HCT116 (cell line): ENCODE measurements at regions not wholly inside any gene's neighbourhood (a gene's known extent, or its start where the extent isn't known, plus 50 kb on each side); places are given as distances from the start of the nearest gene placed in this dataset.

Source experiments
- ATAC-seq: fragments of 200-7000 bp; cut with Tn5 transposase; 2 replicates; pipeline ENCODE4 v1.9.1; 2020; ENCODE audit warnings: mild to moderate bottlenecking, moderate library complexity
- BruUV-seq: library from RNA; stranded (reverse); fragments of 400-500 nt; replicated peaks from 2 replicates; lab custom pipeline; 2021; lab: Mats Ljungman, UMichigan
- CTCF ChIA-PET: fragments of 300-600 bp; sonication (Branson Sonifier 250); formaldehyde crosslinking; loops from one replicate; lab custom pipeline; 2021; ENCODE audit warnings: antibody characterized with exemption; lab: Charles Lee
- POLR2A ChIA-PET: fragments of 300-600, 350-600 bp; sonication (Branson Sonifier 250); formaldehyde crosslinking; loops from one replicate; lab custom pipeline; 2021; ENCODE audit warnings: antibody characterized with exemption; lab: Charles Lee
- RAD21 ChIA-PET, 2 experiments: fragments of 300-600 bp; sonication (Branson Sonifier 250); formaldehyde crosslinking; loops; one replicate each; lab custom pipeline; 2023; ENCODE audit warnings: low total read pairs in 2 of 2; ENCODE audit not compliant: uncharacterized antibody in 2 of 2, unreplicated experiment in 2 of 2, low non-redundant PET in 1 of 2; lab: Charles Lee
- DNase-seq: peaks from one replicate; pipeline ENCODE4 v3.0.0-alpha.2; 2010; ENCODE audit warnings: low read depth, low spot score
- H2AFZ ChIP-seq: fragments of 200-600 bp; shearing (Covaris generic), sonication (generic); 2 replicates; pipeline ENCODE4 v1.6.1; 2017; ENCODE audit warnings: low read depth, mixed run types, mixed read lengths, antibody characterized with exemption, low read length; ENCODE audit not compliant: poor library complexity, severe bottlenecking
- H3K27ac ChIP-seq: 2 replicates; pipeline ENCODE4 v1.5.1; 2012; ENCODE audit warnings: low read depth, low read length
- H3K27me3 ChIP-seq: fragments of 200-600 bp; sonication (generic); 2 replicates; pipeline ENCODE4 v1.6.1; 2016; ENCODE audit warnings: mixed run types, low read length, mixed read lengths; ENCODE audit not compliant: insufficient read depth
- H3K36me3 ChIP-seq, 2 experiments: fragments of 200-500 bp in 1 of 2; fragments of 200-600 bp in 1 of 2; sonication (Bioruptor generic) in 1 of 2; sonication (generic) in 1 of 2; 2 replicates each; pipeline versions ENCODE4 v1.5.1 to v1.6.1; 2014 to 2016; ENCODE audit warnings: low read length in 2 of 2, inconsistent platforms in 1 of 2, mixed read lengths in 1 of 2, mixed run types in 1 of 2; ENCODE audit not compliant: insufficient read depth in 2 of 2, control insufficient read depth in 1 of 2
- H3K4me1 ChIP-seq, 2 experiments: fragments of 200-600 bp in 1 of 2; sonication (generic) in 1 of 2; 2 replicates each; pipeline versions ENCODE4 v1.5.1 to v1.6.1; 2012 to 2017; ENCODE audit warnings: low read length in 2 of 2, inconsistent platforms in 1 of 2, mild to moderate bottlenecking in 1 of 2, mixed read lengths in 1 of 2, mixed run types in 1 of 2, moderate library complexity in 1 of 2; ENCODE audit not compliant: insufficient read depth in 2 of 2, control insufficient read depth in 1 of 2
- H3K4me2 ChIP-seq: fragments of 200-600 bp; sonication (generic); 2 replicates; pipeline ENCODE4 v1.6.1; 2017; ENCODE audit warnings: mixed run types, low read length, mixed read lengths
- H3K4me3 ChIP-seq, 2 experiments: fragments of 200-600 bp in 1 of 2; sonication (generic) in 1 of 2; replicated peaks in 1 of 2; 2 replicates each; pipeline ENCODE4 v1.5.1; 2011 to 2016; ENCODE audit warnings: low read length in 2 of 2, control low read depth in 1 of 2, low read depth in 1 of 2, mild to moderate bottlenecking in 1 of 2, mixed read lengths in 1 of 2, mixed run types in 1 of 2
- H3K79me2 ChIP-seq: fragments of 200-600 bp; sonication (generic); 2 replicates; pipeline ENCODE4 v1.6.1; 2017; ENCODE audit warnings: mild to moderate bottlenecking, mixed run types, low read length, moderate library complexity, mixed read lengths; ENCODE audit not compliant: insufficient read depth
- H3K9ac ChIP-seq: fragments of 200-600 bp; sonication (generic); 2 replicates; pipeline ENCODE4 v1.6.1; 2016; ENCODE audit warnings: low read length, mixed read lengths
- H3K9me2 ChIP-seq: fragments of 200-600 bp; sonication (generic), shearing (Covaris generic); 2 replicates; pipeline ENCODE4 v1.6.1; 2017; ENCODE audit warnings: mixed run types, mild to moderate bottlenecking, moderate library complexity; ENCODE audit not compliant: insufficient read depth
- H3K9me3 ChIP-seq, 2 experiments: fragments of 200-500 bp in 1 of 2; fragments of 200-600 bp in 1 of 2; sonication (Bioruptor generic) in 1 of 2; sonication (generic) in 1 of 2; 2 replicates each; pipeline ENCODE4 v1.6.1; 2014 to 2017; ENCODE audit warnings: low read length in 2 of 2, mixed read lengths in 2 of 2, inconsistent platforms in 1 of 2, low read depth in 1 of 2, mild to moderate bottlenecking in 1 of 2, mixed run types in 1 of 2, moderate library complexity in 1 of 2; ENCODE audit not compliant: control insufficient read depth in 1 of 2, insufficient read depth in 1 of 2
- H4K20me1 ChIP-seq: fragments of 200-600 bp; sonication (generic), shearing (Covaris generic); 2 replicates; pipeline ENCODE4 v1.6.1; 2017; ENCODE audit warnings: mixed run types, mild to moderate bottlenecking, moderate library complexity; ENCODE audit not compliant: insufficient read depth
- CBX3 ChIP-seq: IDR thresholded peaks from 2 replicates; pipeline ENCODE4 v1.6.1; 2012; ENCODE audit warnings: low read depth
- CEBPB ChIP-seq: IDR thresholded peaks from 2 replicates; pipeline ENCODE4 v1.6.1; 2012; ENCODE audit warnings: low read depth
- CTCF ChIP-seq, 3 experiments: fragments of 200-600 bp in 1 of 3; sonication (generic) in 1 of 3; IDR thresholded peaks in 2 of 3; conservative IDR thresholded peaks in 1 of 3; 2 replicates each; pipeline ENCODE4 v1.5.1; 2012 to 2017; ENCODE audit warnings: low read depth in 2 of 3, low read length in 2 of 3, antibody characterized with exemption in 1 of 3, borderline replicate concordance in 1 of 3, control low read depth in 1 of 3, mild to moderate bottlenecking in 1 of 3, mixed read lengths in 1 of 3, mixed run types in 1 of 3, moderate library complexity in 1 of 3; ENCODE audit not compliant: insufficient read depth in 1 of 3
- ELF1 ChIP-seq: IDR thresholded peaks from 2 replicates; pipeline ENCODE4 v1.6.1; 2012; ENCODE audit warnings: low read depth, borderline replicate concordance
- EZH2phosphoT487 ChIP-seq: fragments of 200-600 bp; IDR thresholded peaks from 2 replicates; pipeline ENCODE4 v1.6.1; 2018; ENCODE audit warnings: antibody characterized with exemption, borderline replicate concordance
- JUND ChIP-seq: IDR thresholded peaks from 2 replicates; pipeline ENCODE4 v1.6.1; 2012
- POLR2A ChIP-seq: IDR thresholded peaks from 2 replicates; pipeline ENCODE4 v1.7.0; 2011; ENCODE audit warnings: borderline replicate concordance; ENCODE audit not compliant: insufficient read depth, insufficient read length; ENCODE audit errors: extremely low read depth
- RAD21 ChIP-seq: IDR thresholded peaks from 2 replicates; pipeline ENCODE4 v1.6.1; 2012; ENCODE audit warnings: low read depth, mild to moderate bottlenecking
- SIN3A ChIP-seq: IDR thresholded peaks from 2 replicates; pipeline ENCODE4 v1.6.1; 2012; ENCODE audit warnings: low read depth
- SP1 ChIP-seq: IDR thresholded peaks from 2 replicates; pipeline ENCODE4 v1.6.1; 2012; ENCODE audit warnings: low read depth
- SRF ChIP-seq: IDR thresholded peaks from 2 replicates; pipeline ENCODE4 v1.6.1; 2012; ENCODE audit warnings: low read depth
- TCF7L2 ChIP-seq: IDR thresholded peaks from 2 replicates; pipeline ENCODE4 v1.7.0; 2011; ENCODE audit warnings: borderline replicate concordance, inconsistent platforms; ENCODE audit not compliant: insufficient read depth, insufficient read length; ENCODE audit errors: extremely low read depth
- YY1 ChIP-seq: IDR thresholded peaks from 2 replicates; pipeline ENCODE4 v1.6.1; 2011; ENCODE audit warnings: low read length, low read depth, moderate library complexity, mild to moderate bottlenecking; ENCODE audit not compliant: insufficient replicate concordance; ENCODE audit errors: extremely low read depth
- ZFX ChIP-seq: fragments of 450-650 bp; IDR thresholded peaks from 2 replicates; pipeline ENCODE4 v1.6.1; 2017
- ZNF274 ChIP-seq: fragments of 200-500 bp; sonication (Bioruptor generic); IDR thresholded peaks from 2 replicates; pipeline ENCODE4 v1.6.1; 2014; ENCODE audit warnings: mild to moderate bottlenecking, low read depth, low read length, inconsistent platforms
- intact Hi-C: fragments of 100-400 bp; cut with micrococcal nuclease; formaldehyde crosslinking; loops from 2 replicates; pipeline ENCODE4 v1.10.0; 2022
- TF ChIP-seq, protein P1 (sequence below): IDR thresholded peaks from 2 replicates; pipeline ENCODE4 v1.6.1; 2012
- TF ChIP-seq, protein P2 (sequence below): IDR thresholded peaks from 2 replicates; pipeline ENCODE4 v1.6.1; 2012; ENCODE audit warnings: low read depth

DNA sequence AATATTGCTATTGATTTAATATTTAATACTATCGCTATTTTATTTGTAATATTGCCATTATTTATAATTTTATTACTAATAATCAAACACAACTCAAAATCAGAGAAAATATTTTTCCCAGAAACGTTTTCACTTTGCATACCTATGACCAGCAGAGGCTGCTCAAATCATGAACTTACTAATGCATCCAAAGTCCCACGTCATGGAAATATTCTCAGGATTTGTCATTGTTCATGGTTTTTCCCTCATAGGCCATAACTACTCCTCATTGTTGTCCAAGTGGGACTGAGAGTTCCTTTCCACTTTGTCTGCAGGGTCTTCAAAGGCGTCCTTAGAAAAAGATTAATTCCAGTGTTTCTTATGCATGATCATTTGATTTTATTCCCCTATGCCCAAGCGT is 344.8 kb downstream of the THBS2 start:
- no peaks in the 10 kb centered on the region for H3K9me3 ChIP-seq
- ChIA-PET CTCF (no interaction called here), POLR2A (no interaction called here), RAD21 (no interaction called here)
- no peak for TF ChIP-seq SP1
- TF ChIP-seq RAD21: peak; percentile 35
- no peaks in the 10 kb centered on the region for H3K27me3 ChIP-seq
- H3K4me1 ChIP-seq: no peaks in the 10 kb centered on the region
- BruUV-seq: no TSS peak
- intact Hi-C loops: no loop called here
- no peak overlapping the region for H3K4me3 ChIP-seq
- ATAC-seq (no peak), DNase-seq (no peak)
- no peak overlapping the region for H3K27ac ChIP-seq
- H4K20me1 ChIP-seq: no peaks in the 10 kb centered on the region
- H3K36me3 ChIP-seq: no peaks in the 10 kb centered on the region
- H3K9ac ChIP-seq: no peak overlapping the region
- H3K79me2 ChIP-seq: no peaks in the 10 kb centered on the region
- no peak overlapping the region for H2AFZ ChIP-seq
- H3K4me2 ChIP-seq: no peak overlapping the region
- H3K9me2 ChIP-seq: no peaks in the 10 kb centered on the region

GRCh38 chr6:168908166-168908565 is 345.5 kb downstream of the THBS2 start:
- TF ChIP-seq CEBPB (no peak), ZFX (no peak), ELF1 (no peak), EZH2phosphoT487 (no peak), CBX3 (no peak), CTCF (IDR thresholded peaks at IDR 0.05 in 2 of 3, conservative IDR thresholded peaks at IDR 0.05 in 1 of 3; ENCODE audit: borderline replicate concordance in 1 of 3, insufficient read depth in 1 of 3, low read depth in 2 of 3, low read length in 2 of 3) (no peak), SP1 (no peak), TCF7L2 (no peak), SIN3A (no peak), RAD21 (no peak), POLR2A (no peak), ZNF274 (no peak), YY1 (no peak), SRF (no peak), JUND (no peak)
- TF ChIP-seq, protein P1, sequence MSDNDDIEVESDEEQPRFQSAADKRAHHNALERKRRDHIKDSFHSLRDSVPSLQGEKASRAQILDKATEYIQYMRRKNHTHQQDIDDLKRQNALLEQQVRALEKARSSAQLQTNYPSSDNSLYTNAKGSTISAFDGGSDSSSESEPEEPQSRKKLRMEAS: no peak
- TF ChIP-seq, protein P2, sequence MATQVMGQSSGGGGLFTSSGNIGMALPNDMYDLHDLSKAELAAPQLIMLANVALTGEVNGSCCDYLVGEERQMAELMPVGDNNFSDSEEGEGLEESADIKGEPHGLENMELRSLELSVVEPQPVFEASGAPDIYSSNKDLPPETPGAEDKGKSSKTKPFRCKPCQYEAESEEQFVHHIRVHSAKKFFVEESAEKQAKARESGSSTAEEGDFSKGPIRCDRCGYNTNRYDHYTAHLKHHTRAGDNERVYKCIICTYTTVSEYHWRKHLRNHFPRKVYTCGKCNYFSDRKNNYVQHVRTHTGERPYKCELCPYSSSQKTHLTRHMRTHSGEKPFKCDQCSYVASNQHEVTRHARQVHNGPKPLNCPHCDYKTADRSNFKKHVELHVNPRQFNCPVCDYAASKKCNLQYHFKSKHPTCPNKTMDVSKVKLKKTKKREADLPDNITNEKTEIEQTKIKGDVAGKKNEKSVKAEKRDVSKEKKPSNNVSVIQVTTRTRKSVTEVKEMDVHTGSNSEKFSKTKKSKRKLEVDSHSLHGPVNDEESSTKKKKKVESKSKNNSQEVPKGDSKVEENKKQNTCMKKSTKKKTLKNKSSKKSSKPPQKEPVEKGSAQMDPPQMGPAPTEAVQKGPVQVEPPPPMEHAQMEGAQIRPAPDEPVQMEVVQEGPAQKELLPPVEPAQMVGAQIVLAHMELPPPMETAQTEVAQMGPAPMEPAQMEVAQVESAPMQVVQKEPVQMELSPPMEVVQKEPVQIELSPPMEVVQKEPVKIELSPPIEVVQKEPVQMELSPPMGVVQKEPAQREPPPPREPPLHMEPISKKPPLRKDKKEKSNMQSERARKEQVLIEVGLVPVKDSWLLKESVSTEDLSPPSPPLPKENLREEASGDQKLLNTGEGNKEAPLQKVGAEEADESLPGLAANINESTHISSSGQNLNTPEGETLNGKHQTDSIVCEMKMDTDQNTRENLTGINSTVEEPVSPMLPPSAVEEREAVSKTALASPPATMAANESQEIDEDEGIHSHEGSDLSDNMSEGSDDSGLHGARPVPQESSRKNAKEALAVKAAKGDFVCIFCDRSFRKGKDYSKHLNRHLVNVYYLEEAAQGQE: no peak
- Histone ChIP-seq H3K27me3 (no peaks in the 10 kb centered on the region), H4K20me1 (no peaks in the 10 kb centered on the region), H3K27ac (no peak overlapping the region), H2AFZ (no peak overlapping the region), H3K4me3 (no peak overlapping the region), H3K9me2 (no peaks in the 10 kb centered on the region), H3K79me2 (no peaks in the 10 kb centered on the region), H3K9ac (no peak overlapping the region), H3K36me3 (no peaks in the 10 kb centered on the region), H3K4me1 (no peaks in the 10 kb centered on the region), H3K4me2 (no peak overlapping the region), H3K9me3 (no peaks in the 10 kb centered on the region)
- RAD21 ChIA-PET: no interaction called here
- no peak for DNase-seq
- POLR2A ChIA-PET: no interaction called here
- CTCF ChIA-PET: no interaction called here
- BruUV-seq: no TSS peak
- no peak for ATAC-seq
- intact Hi-C loops: no loop called here
